ENCODE measurements at regions not wholly inside any gene's neighbourhood (a gene's known extent, or its start where the extent isn't known, plus 50 kb on each side); places are given as distances from the start of the nearest gene placed in this dataset.

DNA sequence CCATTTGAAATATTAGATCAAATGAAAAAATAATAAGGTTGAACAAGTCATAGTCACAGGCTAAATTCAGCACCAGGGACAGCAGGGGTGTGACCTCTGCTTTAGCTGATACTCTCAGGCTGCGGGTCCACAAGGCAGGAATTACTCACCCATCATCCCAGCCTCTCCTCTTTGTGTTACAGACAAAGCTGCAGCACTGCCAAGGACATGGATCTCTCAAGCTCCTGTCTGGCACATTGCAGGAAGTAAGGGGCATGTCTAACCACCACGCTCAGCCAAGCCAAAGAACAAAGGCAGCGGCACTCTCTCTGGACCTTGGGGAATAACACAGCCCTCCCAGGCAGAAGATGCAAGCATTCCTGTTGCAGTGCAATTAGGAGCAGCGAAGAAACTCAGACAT lies 783.8 kb downstream of the VRK1 start:
- DNase-seq (ENCODE audit: low read depth), result no peak

- DNase-seq (ENCODE audit: low read depth), result no peak
These were observed 784.8 kb downstream of the VRK1 start for GRCh38 chr14:97582022-97582421.

- DNase-seq (ENCODE audit: low read depth), result no peak
These were observed 787.3 kb downstream of the VRK1 start for GRCh38 chr14:97584528-97584927.

DNA sequence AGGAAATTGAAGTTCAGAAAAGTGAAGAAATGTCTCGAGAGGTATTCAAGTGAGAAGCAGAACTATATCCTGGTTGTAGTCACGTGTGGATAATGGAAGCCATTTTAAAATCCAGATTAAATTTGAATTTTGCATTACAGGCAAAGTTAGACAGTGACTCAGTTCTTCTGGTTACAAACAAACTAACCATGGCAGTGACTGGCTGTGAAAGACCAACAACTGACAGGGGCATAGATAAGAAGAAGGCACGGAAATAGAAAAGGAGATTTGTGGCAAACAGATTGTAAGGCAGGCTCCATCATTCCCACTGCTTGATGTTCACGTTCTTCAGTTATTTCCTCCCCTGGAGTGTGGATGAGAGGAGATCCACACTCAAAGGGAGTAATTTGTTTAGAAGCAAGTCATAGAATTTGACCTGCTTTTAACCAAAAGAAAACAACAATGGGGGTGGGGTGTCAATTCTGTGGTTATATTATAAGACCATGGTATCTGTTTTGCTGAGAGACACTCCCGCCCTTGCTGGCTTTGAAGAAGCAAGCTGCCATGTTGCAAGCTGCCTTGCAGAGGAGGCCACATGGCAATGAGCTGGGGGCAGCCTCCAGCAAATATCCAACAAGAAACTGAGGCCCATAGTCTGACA lies 795.3 kb downstream of the VRK1 start:
- no peak for DNase-seq (ENCODE audit: low read depth)

GRCh38 chr14:97594306-97594705 lies 797.1 kb downstream of the VRK1 start:
- no peak for DNase-seq (ENCODE audit: low read depth)

DNA sequence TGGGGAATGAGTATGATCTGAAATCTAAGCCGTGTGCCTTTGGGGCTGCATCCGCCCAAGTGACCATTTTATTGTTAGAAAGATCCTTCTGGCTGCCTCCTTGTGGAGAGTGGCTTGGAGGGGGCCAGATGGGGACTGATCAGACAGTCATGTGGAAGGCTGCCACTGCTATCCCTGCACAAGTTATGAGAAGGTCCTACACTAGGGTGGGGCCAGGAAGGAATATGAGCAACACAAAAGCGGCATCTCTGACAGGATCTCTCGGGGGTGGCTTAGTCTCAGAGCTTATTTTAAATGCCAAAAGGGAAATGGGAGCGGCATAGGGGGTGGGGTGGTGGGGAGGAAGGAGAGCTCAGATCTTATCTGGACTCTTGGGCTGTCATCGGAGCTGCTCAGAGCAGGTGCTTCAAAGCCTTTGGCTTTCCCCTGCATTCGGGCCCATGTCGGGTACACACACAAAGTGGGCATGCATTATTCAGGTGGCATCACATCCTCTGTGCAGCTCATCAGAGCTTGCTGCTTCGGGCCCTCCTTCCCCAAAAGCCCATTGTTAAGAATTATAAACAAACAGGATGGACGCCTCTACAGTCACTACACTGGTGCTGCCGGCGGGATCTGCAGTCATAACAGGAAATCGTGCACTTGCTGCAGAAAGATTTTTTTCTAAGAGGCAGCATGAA lies 805.4 kb downstream of the VRK1 start:
- no peak for DNase-seq (ENCODE audit: low read depth)

DNA sequence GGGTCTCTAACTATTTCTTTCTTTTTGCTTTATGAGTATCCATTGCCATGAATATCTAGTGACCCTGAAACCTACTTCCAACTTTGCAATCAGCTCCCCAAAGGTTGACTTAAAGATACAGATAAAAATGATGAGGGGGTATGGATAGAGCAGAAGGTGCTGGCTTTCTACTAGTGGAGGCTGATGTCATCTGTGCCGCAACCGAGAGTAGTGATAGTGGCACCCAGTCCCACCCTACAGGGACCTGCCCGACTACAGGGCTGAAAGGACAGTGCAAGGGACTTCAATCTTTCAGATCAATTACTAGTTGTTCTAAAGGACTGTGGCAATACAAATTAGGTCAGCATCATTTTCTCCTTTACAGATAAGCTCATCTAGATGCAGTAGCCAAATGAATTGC lies 806.0 kb downstream of the VRK1 start:
- no peak for DNase-seq (ENCODE audit: low read depth)

GRCh38 chr14:97604731-97605130 lies 807.5 kb downstream of the VRK1 start:
- no peak for DNase-seq (ENCODE audit: low read depth)

GRCh38 chr14:97618401-97618800 lies 821.2 kb downstream of the VRK1 start:
- DNase-seq (ENCODE audit: low read depth), result no peak

DNA sequence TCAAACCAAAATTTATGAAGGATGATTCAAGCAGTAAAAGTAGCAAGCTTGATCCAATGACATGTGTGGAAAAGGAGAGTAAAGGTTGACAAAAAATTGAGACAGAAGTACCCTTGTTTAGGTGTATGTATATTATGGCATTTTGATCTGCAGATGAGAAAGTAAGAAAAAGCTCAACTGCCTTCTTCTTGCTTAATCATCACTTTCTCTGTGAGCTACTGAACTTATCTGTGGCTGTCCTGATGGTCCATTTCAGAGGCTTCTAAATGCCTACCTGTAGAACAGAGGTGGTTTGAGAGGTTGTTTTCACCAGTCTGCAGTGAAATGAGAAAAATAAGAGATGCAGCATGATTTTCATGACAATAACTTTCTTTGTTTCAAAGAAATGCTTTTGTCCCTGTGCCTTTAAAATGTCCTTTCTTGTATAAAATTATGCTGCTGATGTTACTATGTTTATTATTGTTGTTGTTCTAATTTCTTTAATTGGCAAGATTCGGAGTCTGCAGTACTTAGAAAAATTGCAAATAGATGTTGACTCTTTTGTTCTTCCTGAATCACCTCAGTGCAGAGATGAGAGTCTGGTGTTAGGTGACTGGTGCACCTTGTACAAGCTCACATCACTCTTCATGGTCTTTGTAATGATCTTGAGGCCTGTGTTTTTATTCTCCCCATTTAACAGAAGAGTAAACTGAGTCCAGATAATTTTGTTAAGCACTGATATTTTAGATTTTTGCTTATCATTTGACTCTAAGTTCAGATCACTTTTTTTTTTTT lies 821.9 kb downstream of the VRK1 start:
- DNase-seq (ENCODE audit: low read depth), result no peak

DNA sequence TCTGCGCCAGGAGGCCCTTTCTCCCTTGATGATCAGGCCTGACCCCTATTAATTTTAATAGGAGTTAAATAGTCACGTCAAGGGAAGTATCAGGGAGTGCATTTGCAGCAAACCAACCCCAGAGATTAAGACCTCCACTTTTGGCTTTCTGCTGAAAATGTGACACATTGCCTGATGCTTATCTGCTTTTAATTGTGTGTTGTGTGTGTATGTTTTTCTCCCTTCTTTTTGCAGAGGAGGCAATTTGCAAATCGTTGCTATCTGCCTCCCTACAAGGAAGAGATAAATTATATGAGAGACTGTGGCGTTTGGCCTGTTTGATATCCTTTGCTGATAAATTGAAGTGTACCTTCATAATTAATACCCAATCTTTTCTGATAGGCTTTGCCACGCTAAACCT lies 822.9 kb downstream of the VRK1 start:
- DNase-seq (ENCODE audit: low read depth), result no peak

GRCh38 chr14:97624985-97625384 lies 827.8 kb downstream of the VRK1 start:
- no peak for DNase-seq (ENCODE audit: low read depth)

- no peak for DNase-seq (ENCODE audit: low read depth)
These were observed 828.3 kb downstream of the VRK1 start for GRCh38 chr14:97625477-97625876.

DNA sequence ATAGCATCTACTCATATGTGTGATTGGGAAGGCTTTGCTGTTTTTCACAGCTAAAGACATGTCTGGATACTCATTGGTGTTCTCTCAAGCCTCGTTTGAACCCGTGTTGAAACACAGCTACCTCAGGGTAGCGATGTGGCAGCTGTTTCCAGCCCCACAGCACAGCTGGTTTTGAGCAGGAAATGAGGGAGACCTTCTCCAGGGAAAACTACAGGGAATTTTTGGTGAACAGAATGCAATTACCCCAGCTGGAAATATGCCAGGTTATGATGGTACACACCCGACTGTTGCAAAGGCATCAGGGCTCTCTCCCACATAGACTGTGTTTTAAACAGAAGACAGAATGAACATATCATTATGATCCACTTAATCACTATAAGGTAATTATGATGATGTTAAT lies 828.9 kb downstream of the VRK1 start:
- no peak for DNase-seq (ENCODE audit: low read depth)

- DNase-seq (ENCODE audit: low read depth), result no peak
These were observed 833.1 kb downstream of the VRK1 start for GRCh38 chr14:97630249-97630648.

- no peak for DNase-seq (ENCODE audit: low read depth)
These were observed 836.1 kb downstream of the VRK1 start for GRCh38 chr14:97633131-97633738.

- no peak for DNase-seq (ENCODE audit: low read depth)
These were observed 837.6 kb downstream of the VRK1 start for GRCh38 chr14:97634751-97635150.

GRCh38 chr14:97638864-97639263 lies 841.7 kb downstream of the VRK1 start:
- no peak for DNase-seq (ENCODE audit: low read depth)

DNA sequence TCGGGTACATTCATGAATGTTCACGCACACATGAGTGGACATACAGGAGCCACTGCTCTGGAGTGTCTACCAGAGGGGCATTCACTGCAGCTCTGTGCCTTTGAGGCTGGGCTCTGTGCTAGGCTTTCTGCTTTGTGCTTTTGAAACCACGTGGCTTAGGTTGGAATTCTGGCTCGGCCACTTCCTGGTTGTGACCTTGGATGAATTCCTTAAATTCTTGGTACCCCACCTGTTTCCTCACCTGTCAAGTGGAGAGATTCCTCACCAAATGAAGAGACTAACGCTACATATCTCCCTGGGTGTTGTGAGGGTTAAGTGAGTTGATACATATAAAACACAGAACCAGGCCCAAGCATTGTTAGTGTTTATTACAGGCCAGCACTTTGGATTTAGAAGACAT lies 842.8 kb downstream of the VRK1 start:
- no peak for DNase-seq (ENCODE audit: low read depth)

DNA sequence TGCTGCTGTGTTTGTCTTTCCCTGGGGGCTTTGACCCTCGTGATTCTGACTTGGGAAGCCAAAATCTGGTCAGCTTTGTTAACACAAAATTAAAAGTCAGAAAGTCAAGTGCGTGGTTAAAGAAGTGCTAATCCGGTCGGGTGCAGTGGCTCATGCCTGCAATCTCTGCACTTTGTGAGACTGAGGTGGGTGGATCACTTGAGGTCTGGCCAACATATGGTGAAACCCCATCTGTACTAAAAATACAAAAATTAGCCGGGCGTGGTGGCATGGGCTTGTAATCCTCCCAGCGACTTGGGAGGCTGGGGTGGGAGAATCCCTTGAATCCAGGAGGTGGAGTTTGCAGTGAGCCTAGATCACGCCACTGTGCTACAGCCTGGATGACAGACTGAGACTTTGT lies 844.6 kb downstream of the VRK1 start:
- DNase-seq (ENCODE audit: low read depth), result no peak

GRCh38 chr14:97642631-97643030 lies 845.4 kb downstream of the VRK1 start:
- DNase-seq (ENCODE audit: low read depth), result no peak

DNA sequence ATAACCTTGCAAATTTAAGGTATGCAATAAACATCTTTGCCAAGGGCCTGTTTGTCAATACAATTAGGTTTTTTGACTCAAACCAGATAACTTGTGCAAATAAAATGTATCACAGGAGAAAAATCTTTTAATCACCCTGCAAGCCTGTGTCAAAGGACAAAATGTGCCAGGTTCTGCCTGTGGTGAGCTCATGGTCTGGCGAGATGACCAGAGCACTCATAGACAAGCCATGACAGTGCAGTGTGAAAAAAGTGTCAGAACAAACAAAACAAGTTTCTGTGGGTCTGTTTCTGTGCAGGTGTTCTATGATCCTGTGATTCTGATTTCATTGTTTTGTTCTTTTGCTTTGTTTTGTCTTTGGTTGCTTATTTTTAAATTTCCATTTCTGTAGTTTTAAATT lies 847.2 kb downstream of the VRK1 start:
- no peak for DNase-seq (ENCODE audit: low read depth)

- no peak for DNase-seq (ENCODE audit: low read depth)
These were observed 852.6 kb downstream of the VRK1 start for GRCh38 chr14:97649752-97650151.

All from non-pigmented ciliary epithelial cell (primary cell).